Kidney epithelial cell (primary cell): ENCODE measurements at regions not wholly inside any gene's neighbourhood (a gene's known extent, or its start where the extent isn't known, plus 50 kb on each side); places are given as distances from the start of the nearest gene placed in this dataset.

Source experiments
- DNase-seq: peaks from one replicate; pipeline ENCODE4 v3.0.0-alpha.2; 2010; ENCODE audit warnings: low read depth
- H3K27me3 ChIP-seq: 2 replicates; pipeline ENCODE4 v1.6.0; 2011; ENCODE audit warnings: low read length; ENCODE audit not compliant: control insufficient read depth, insufficient read depth
- H3K36me3 ChIP-seq: 2 replicates; pipeline ENCODE4 v1.5.1; 2011; ENCODE audit warnings: low read length; ENCODE audit not compliant: control insufficient read depth, insufficient read depth
- H3K4me3 ChIP-seq: 2 replicates; pipeline ENCODE4 v1.5.1; 2011; ENCODE audit warnings: low read depth, mild to moderate bottlenecking, control low read depth, low read length
- TF ChIP-seq, protein P1 (sequence below): IDR thresholded peaks from 2 replicates; pipeline ENCODE4 v1.5.1; 2011; ENCODE audit warnings: mild to moderate bottlenecking, moderate library complexity, low read length, control low read depth, inconsistent platforms; ENCODE audit not compliant: insufficient read depth, poor library complexity, severe bottlenecking

GRCh38 chr12:13504074-13504473, 307.5 kb downstream of the EMP1 start:
- TF ChIP-seq, protein P1, sequence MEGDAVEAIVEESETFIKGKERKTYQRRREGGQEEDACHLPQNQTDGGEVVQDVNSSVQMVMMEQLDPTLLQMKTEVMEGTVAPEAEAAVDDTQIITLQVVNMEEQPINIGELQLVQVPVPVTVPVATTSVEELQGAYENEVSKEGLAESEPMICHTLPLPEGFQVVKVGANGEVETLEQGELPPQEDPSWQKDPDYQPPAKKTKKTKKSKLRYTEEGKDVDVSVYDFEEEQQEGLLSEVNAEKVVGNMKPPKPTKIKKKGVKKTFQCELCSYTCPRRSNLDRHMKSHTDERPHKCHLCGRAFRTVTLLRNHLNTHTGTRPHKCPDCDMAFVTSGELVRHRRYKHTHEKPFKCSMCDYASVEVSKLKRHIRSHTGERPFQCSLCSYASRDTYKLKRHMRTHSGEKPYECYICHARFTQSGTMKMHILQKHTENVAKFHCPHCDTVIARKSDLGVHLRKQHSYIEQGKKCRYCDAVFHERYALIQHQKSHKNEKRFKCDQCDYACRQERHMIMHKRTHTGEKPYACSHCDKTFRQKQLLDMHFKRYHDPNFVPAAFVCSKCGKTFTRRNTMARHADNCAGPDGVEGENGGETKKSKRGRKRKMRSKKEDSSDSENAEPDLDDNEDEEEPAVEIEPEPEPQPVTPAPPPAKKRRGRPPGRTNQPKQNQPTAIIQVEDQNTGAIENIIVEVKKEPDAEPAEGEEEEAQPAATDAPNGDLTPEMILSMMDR = no peak
- DNase-seq = no peak
- Histone ChIP-seq H3K36me3 (no peaks in the 10 kb centered on the region), H3K27me3 (no peaks in the 10 kb centered on the region), H3K4me3 (no peak overlapping the region)

- DNase-seq = no peak
- TF ChIP-seq, protein P1 = no peak
- no peaks in the 10 kb centered on the region for H3K27me3 ChIP-seq
- no peaks in the 10 kb centered on the region for H3K36me3 ChIP-seq
- H3K4me3 ChIP-seq = no peak overlapping the region
Observed at GRCh38 chr12:13503094-13503835, 306.7 kb downstream of the EMP1 start.

- TF ChIP-seq, protein P1 = no peak
- Histone ChIP-seq H3K4me3 (no peak overlapping the region), H3K27me3 (no peaks in the 10 kb centered on the region), H3K36me3 (no peaks in the 10 kb centered on the region)
- no peak for DNase-seq
Observed at GRCh38 chr12:13499008-13499407, 302.5 kb downstream of the EMP1 start.

DNA sequence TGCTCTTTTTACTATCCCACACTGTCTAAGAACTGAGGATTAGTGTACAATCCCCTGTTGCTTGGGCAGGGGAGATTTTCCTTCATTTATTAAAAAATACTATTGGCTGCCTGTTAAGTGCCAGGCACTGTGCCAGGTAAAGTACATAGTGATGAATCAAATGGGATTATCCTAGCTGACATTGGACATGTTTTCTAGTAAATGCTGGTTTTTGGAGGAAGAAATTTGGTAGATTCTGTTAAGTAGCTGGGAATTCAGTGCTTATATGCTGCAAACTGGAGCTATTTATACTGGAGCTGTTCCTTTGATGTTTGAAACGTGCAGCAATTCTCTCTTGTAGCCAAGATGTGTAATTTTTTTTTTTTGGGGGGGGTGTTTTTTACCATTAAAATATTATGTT, 299.6 kb downstream of the EMP1 start:
- no peak overlapping the region for H3K4me3 ChIP-seq
- no peaks in the 10 kb centered on the region for H3K36me3 ChIP-seq
- TF ChIP-seq, protein P1 = no peak
- no peak for DNase-seq
- H3K27me3 ChIP-seq = no peaks in the 10 kb centered on the region

DNA sequence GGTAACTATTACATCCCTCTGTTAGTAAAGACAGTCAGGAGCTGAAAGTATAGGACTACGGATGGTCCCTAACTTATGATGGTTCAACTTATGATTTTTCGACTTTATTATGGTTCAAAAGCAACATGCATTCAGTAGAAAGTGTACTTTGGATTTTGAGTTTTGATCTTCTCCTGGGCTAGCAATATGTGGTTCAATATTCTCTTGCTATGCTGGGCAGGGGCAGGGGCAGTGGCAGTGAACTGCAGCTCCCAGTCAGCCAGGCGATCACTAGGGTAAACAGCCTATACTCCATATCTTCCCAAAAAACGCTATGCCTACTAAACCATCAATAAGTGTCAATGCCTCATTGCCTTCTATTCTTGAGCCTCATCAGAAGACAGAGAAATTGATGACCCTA, 292.7 kb downstream of the EMP1 start:
- TF ChIP-seq, protein P1 = no peak
- no peak for DNase-seq
- Histone ChIP-seq H3K27me3 (no peaks in the 10 kb centered on the region), H3K36me3 (no peaks in the 10 kb centered on the region), H3K4me3 (no peak overlapping the region)

DNA sequence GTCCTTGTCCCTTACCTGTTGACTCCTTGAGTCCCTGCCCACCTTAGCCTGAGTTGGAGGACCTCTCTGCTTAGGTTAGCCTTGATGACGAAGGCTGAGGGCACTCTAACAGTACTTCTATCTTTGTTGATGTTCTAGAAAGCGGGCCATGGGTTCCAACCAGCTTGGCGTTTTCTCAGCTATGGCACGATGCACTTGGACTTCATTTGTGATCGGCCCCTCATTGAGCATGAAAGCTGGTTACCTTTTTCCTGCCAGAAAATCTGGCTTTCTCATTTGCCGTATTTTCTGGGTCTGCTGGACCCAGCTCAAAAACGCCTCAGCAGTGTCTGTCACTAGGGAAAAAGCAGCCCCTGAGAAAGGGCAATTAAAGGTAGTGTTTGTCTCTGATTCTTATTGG, 290.8 kb downstream of the EMP1 start:
- Histone ChIP-seq H3K27me3 (no peaks in the 10 kb centered on the region), H3K36me3 (no peaks in the 10 kb centered on the region), H3K4me3 (no peak overlapping the region)
- DNase-seq = no peak
- TF ChIP-seq, protein P1 = no peak
